Activated CD4-positive, alpha-beta memory T cell treated with anti-CD3 and anti-CD28 coated beads for 36 hours (primary cell): ENCODE measurements at regions not wholly inside any gene's neighbourhood (a gene's known extent, or its start where the extent isn't known, plus 50 kb on each side); places are given as distances from the start of the nearest gene placed in this dataset.

Experiments used
- CTCF ChIA-PET: fragments of 350-600 bp; sonication (Branson Sonifier 250); formaldehyde crosslinking; loops from one replicate; lab custom pipeline; 2021; ENCODE audit warnings: antibody characterized with exemption, inconsistent platforms; lab: Charles Lee
- POLR2A ChIA-PET: fragments of 350-600 bp; sonication (Branson Sonifier 250); formaldehyde crosslinking; loops from one replicate; lab custom pipeline; 2021; ENCODE audit warnings: antibody characterized with exemption; lab: Charles Lee
- DNase-seq: peaks from one replicate; pipeline ENCODE4 v3.0.0-alpha.2; 2020
- H3K27ac Mint-ChIP-seq: one replicate; pipeline ENCODE4 v1.8.0; 2021; ENCODE audit warnings: mixed read lengths
- H3K27me3 Mint-ChIP-seq: one replicate; pipeline ENCODE4 v1.8.0; 2021; ENCODE audit warnings: mixed read lengths
- H3K36me3 Mint-ChIP-seq: one replicate; pipeline ENCODE4 v1.8.0; 2021; ENCODE audit warnings: mixed read lengths
- H3K4me1 Mint-ChIP-seq: one replicate; pipeline ENCODE4 v1.8.0; 2021; ENCODE audit warnings: low read depth, mixed read lengths
- H3K4me3 Mint-ChIP-seq: one replicate; pipeline ENCODE4 v1.8.0; 2021; ENCODE audit warnings: mild to moderate bottlenecking, mixed read lengths
- H3K9me3 Mint-ChIP-seq: one replicate; pipeline ENCODE4 v1.8.0; 2021; ENCODE audit warnings: mixed read lengths
- intact Hi-C: fragments of 100-400 bp; cut with micrococcal nuclease; formaldehyde crosslinking; loops from one replicate; pipeline ENCODE4 v1.15.1; 2023

DNA sequence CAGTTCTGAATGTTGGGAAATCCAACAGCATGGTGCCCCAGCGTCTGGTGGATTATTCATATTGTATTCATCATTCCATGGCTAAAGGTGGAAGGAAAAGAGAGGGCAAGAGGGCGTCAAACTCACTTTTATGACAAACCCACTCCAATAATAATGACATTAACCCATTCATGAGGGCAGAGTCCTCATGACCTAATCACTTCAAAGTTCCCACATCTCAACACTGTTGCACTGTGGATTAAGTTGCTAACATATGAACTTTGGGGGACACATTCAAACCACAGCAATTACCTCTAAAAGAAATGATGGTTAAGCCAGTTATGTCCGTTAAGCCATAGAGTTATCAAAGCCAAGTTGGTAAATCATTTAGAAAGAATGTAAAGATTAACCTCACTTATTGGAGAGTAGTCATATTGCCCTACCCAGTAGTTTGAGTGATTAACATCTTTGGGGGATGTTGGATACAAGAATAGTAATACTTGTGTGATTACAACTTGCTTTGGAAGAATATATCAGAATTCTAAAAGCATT, 212.4 kb upstream of the FLRT2 start:
- DNase-seq, result no peak
- no peak overlapping the region for H3K4me3 Mint-ChIP-seq
- intact Hi-C loops, result no loop called here

DNA sequence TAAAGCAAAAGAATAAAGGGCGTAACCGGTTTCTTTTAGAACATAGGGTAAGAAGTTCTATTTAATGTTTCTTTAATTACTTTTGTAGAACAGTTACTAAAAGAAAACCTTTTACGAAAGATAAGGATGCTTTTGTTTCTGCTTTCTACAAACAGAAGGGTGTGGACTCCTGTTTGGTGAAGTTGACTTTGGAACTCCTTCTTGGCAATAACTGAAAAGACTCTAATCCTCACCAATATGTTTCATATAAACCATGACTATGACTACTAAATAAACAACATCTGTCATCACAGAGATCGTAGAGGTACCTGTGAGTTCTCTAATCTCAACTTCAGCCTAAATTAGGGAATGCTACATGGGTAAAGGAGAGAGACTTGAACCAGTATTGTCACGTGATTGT, 210.8 kb upstream of the FLRT2 start:
- intact Hi-C loops, result no loop called here
- H3K4me1 Mint-ChIP-seq, result no peaks in the 10 kb centered on the region
- H3K36me3 Mint-ChIP-seq, result no peaks in the 10 kb centered on the region
- ChIA-PET POLR2A (no interaction called here), CTCF (no interaction called here)
- no peak overlapping the region for H3K27ac Mint-ChIP-seq
- DNase-seq, result no peak
- no peak overlapping the region for H3K4me3 Mint-ChIP-seq
- H3K9me3 Mint-ChIP-seq, result peaks cover 5% of the 10 kb centered on the region
- H3K27me3 Mint-ChIP-seq, result no peaks in the 10 kb centered on the region

More for the DNA sequence above, 212.4 kb upstream of the FLRT2 start:
- Mint-ChIP-seq H3K27ac (no peak overlapping the region), H3K4me1 (no peaks in the 10 kb centered on the region), H3K27me3 (no peaks in the 10 kb centered on the region), H3K36me3 (no peaks in the 10 kb centered on the region), H3K9me3 (peaks cover 5% of the 10 kb centered on the region)
- POLR2A ChIA-PET, result no interaction called here
- CTCF ChIA-PET, result no interaction called here

DNA sequence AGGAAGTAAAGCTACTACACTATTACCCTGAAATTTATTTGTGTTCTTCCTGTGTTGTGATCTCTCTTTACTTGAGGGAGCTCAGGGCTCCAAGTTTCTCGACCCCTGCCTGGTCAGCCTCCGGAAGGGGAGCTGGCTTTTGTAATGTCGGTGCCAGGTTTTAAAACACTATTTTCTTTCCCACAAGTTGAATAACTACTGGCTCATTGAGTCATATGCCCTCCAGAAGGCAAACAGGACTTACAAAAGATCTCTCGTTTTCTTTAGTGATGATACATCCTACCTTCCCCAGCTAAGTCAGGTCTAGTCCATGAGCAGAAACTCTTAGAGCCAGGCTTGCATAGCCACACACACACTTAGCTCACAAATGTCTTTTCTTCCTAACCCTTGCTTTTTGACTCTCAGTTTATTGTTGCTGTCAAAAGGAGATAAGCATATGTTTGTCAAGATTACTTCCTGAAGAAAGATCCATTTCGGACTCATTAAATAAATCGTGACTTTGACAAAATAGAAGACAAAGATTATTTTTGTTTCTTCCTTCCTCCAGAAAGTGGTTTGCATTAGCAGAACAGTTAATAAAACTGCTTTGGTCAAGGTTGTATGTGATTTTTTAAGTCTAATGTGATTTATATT, 209.8 kb upstream of the FLRT2 start:
- no peak overlapping the region for H3K4me3 Mint-ChIP-seq
- DNase-seq, result no peak
- H3K27me3 Mint-ChIP-seq, result no peaks in the 10 kb centered on the region
- intact Hi-C loops, result no loop called here
- H3K4me1 Mint-ChIP-seq, result no peaks in the 10 kb centered on the region
- H3K9me3 Mint-ChIP-seq, result peaks cover 5% of the 10 kb centered on the region
- POLR2A ChIA-PET, result no interaction called here
- CTCF ChIA-PET, result no interaction called here
- no peak overlapping the region for H3K27ac Mint-ChIP-seq
- no peaks in the 10 kb centered on the region for H3K36me3 Mint-ChIP-seq

DNA sequence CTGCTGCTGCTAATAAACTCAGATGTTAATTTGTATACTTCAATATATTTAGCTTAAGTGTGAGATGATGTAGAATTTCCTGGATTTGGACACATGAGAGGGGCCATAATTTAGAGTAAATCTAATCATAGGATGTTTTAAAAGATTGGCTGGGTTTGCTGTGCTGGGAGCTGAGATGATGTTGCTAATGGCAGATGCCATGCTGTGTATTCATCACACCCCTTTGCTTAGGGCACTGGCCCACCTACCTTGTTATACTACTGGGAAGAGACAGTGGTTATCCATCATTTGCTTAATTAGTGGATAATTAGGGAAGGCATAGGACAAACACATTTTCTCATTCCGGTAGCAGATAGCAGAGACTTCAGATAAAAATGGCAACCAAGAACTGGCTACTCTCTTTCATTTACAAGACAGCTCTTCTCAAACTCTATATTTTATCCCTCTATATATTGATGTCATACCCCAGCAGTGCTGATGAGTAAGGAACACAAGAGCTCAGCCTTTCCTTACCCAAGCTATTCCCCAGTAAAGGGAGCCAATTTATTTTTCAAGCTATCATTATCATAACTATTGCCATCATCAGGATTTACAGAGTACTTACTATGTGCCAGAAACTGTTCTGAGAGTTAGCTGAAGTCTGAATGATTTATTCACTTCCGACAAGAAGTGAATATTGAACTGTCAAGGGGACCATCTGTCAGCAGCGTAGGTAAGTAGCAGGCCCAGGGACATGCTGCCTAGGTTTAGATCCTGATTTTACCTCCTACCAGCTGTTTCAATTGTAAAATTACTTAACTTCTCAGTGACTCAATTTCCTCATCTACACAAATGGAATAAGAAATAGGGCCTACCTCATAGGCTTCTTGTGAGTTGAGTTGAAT, 204.6 kb upstream of the FLRT2 start:
- DNase-seq, result no peak
- intact Hi-C loops, result no loop called here
- peaks cover 5% of the 10 kb centered on the region for H3K9me3 Mint-ChIP-seq
- ChIA-PET POLR2A (no interaction called here), CTCF (no interaction called here)
- no peaks in the 10 kb centered on the region for H3K27me3 Mint-ChIP-seq
- no peaks in the 10 kb centered on the region for H3K36me3 Mint-ChIP-seq
- H3K4me3 Mint-ChIP-seq, result no peak overlapping the region
- H3K27ac Mint-ChIP-seq, result no peak overlapping the region
- no peaks in the 10 kb centered on the region for H3K4me1 Mint-ChIP-seq

DNA sequence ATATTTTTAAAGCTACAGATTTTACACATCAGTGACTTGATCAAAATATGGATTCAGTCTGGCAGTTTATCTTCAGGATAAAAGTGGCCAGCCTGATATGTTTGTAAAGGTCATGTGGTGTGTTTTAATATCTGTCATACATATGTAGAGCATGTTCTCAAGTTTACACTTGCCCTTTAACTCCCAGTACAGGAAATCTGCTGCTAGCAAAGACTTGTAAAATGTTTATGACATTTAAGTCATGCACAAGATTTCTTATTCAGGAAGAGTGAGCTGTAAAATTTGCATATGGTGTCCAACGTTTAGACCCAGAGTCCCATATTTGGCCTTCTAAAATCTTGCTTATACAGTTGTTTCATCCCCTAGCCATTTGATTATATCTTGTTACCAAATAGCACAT, 197.5 kb upstream of the FLRT2 start:
- ChIA-PET POLR2A (no interaction called here), CTCF (no interaction called here)
- H3K36me3 Mint-ChIP-seq, result no peaks in the 10 kb centered on the region
- H3K27ac Mint-ChIP-seq, result no peak overlapping the region
- no peaks in the 10 kb centered on the region for H3K9me3 Mint-ChIP-seq
- no peak for DNase-seq
- H3K4me3 Mint-ChIP-seq, result no peak overlapping the region
- no peaks in the 10 kb centered on the region for H3K4me1 Mint-ChIP-seq
- intact Hi-C loops, result no loop called here
- no peaks in the 10 kb centered on the region for H3K27me3 Mint-ChIP-seq

DNA sequence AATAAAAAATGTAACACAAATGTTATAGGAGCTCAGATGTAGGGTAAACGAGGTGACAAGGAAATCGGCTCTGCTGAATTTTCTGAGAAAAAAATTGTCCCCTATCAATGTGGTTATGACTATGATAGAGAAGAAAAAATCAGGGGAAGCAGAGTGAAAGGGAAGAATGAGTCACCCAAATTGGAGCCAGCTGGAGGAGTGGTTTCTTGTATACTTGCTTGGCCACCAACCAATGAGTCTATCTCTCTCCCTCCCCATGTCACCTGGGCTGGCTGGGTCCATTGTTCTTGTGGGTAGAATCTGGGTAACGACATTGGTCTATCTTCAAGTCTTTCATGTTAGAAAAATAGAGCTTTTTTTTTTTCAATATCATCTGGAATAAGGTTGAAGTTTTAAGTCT, 196.6 kb upstream of the FLRT2 start:
- DNase-seq, result no peak
- no peaks in the 10 kb centered on the region for H3K27me3 Mint-ChIP-seq
- intact Hi-C loops, result no loop called here
- H3K4me1 Mint-ChIP-seq, result no peaks in the 10 kb centered on the region
- no peak overlapping the region for H3K27ac Mint-ChIP-seq
- CTCF ChIA-PET, result no interaction called here
- H3K4me3 Mint-ChIP-seq, result no peak overlapping the region
- H3K9me3 Mint-ChIP-seq, result no peaks in the 10 kb centered on the region
- POLR2A ChIA-PET, result no interaction called here
- H3K36me3 Mint-ChIP-seq, result no peaks in the 10 kb centered on the region

DNA sequence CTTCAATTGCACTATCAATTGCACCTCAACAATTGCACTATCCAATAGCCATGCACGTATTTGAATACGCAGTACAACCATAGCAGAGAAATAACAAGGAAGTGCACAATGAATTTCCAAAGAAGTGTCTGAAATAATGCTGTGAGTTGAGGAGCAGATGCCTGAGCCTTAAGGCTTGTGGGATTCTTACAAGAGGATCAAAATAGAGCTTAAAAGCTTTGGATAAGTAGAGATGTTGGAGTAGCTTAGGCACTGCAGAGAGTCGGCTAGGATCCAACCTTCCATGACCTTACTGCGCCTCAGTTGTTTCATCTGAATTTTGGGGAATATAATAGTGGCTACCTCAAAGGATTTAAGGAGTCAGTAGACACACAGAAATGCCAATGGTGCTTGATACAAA, 196.1 kb upstream of the FLRT2 start:
- DNase-seq, result no peak
- Mint-ChIP-seq H3K27ac (no peak overlapping the region), H3K27me3 (no peaks in the 10 kb centered on the region), H3K9me3 (no peaks in the 10 kb centered on the region), H3K4me3 (no peak overlapping the region), H3K36me3 (no peaks in the 10 kb centered on the region), H3K4me1 (no peaks in the 10 kb centered on the region)
- ChIA-PET CTCF (no interaction called here), POLR2A (no interaction called here)
- intact Hi-C loops, result no loop called here

DNA sequence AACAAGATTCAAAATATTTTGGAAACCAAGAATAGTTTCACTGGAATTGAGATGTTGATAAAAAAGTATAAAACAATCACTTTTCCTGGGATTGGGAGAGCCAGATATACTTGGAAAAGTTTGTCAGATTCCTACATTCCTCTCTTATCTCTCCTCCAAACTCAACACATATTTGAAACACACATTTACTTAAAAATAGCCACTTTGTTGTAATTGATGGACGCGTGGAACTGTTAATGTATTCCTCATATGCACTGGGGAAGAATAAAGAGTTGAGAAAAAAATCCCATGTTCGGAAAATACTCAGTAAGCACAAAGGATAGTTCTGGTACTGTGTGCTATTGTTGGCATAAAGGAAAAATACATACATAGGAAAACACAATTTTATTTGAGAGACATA, 195.6 kb upstream of the FLRT2 start:
- DNase-seq, result no peak
- H3K27me3 Mint-ChIP-seq, result no peaks in the 10 kb centered on the region
- no peak overlapping the region for H3K27ac Mint-ChIP-seq
- intact Hi-C loops, result no loop called here
- ChIA-PET CTCF (no interaction called here), POLR2A (no interaction called here)
- H3K4me1 Mint-ChIP-seq, result no peaks in the 10 kb centered on the region
- H3K36me3 Mint-ChIP-seq, result no peaks in the 10 kb centered on the region
- H3K4me3 Mint-ChIP-seq, result no peak overlapping the region
- H3K9me3 Mint-ChIP-seq, result no peaks in the 10 kb centered on the region

DNA sequence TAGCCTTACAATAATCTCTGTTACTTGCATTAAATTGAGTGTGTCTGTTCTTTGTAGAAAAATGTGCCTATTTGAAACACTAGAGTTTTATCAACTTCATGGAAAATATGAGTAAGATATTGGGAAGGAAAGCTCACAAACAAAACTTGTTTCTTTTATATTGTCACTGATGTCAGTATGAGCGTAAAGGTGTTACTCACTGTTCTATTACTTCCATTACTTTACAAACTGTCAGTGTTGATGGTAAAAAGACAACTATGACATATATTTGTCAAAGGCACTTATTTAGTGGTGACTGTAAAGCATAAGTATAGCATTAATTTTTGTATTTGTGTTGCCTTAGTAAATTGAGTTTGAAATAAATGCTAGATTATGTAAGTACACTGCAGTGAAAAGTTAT, 193.7 kb upstream of the FLRT2 start:
- intact Hi-C loops, result no loop called here
- Mint-ChIP-seq H3K4me3 (no peak overlapping the region), H3K36me3 (no peaks in the 10 kb centered on the region), H3K27ac (no peak overlapping the region), H3K9me3 (no peaks in the 10 kb centered on the region), H3K27me3 (no peaks in the 10 kb centered on the region), H3K4me1 (no peaks in the 10 kb centered on the region)
- no peak for DNase-seq
- ChIA-PET POLR2A (no interaction called here), CTCF (interaction anchor here (0.6 kb wide), 1 partner anchor 336 kb away, joined by 6 read pairs; no protein-coding TSS in a partner anchor)

DNA sequence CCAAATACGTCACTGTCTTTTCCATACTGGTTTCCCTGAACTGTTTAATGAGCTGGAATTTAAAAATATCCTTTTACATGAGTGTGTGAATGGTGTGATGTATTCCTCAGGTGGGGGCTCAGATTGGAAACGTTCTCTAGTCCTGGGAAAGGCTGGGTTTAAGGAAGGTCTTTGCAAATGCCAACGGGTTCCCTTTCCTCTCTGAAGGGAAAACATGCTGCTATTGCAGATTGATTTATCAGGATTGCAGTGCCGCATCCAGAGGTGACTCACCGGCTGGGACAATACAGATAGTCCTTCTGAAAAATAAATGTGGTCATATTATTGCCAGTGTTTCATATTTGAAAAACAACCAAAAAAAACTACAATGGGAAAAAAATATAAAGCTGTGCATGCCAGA, 193.1 kb upstream of the FLRT2 start:
- H3K9me3 Mint-ChIP-seq, result no peaks in the 10 kb centered on the region

DNA sequence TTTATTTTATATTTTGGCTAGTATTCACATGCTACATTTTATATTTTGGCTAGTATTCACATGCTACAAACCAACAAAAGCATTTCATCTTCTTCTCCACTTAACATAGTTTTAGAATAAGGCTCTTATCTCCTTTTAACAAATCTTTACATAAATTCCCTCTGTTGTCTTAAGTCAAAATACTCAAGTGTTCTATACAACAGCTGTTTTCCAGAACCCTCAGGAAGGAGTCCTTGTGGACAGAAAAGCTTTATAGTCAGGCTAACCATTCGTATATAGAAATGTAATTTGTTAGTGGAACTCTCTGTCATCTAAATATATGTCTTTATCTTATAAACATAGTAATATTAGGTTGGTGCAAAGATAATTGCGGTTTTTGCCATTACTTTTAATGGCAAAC, 191.0 kb upstream of the FLRT2 start:
- no peaks in the 10 kb centered on the region for H3K4me1 Mint-ChIP-seq
- intact Hi-C loops, result no loop called here
- no peaks in the 10 kb centered on the region for H3K27me3 Mint-ChIP-seq
- ChIA-PET POLR2A (no interaction called here), CTCF (no interaction called here)
- no peaks in the 10 kb centered on the region for H3K36me3 Mint-ChIP-seq
- peaks cover 2% of the 10 kb centered on the region for H3K9me3 Mint-ChIP-seq
- no peak overlapping the region for H3K27ac Mint-ChIP-seq
- H3K4me3 Mint-ChIP-seq, result no peak overlapping the region
- DNase-seq, result no peak

More for the DNA sequence above, 193.1 kb upstream of the FLRT2 start:
- POLR2A ChIA-PET, result no interaction called here
- CTCF ChIA-PET, result no interaction called here
- DNase-seq, result no peak
- Mint-ChIP-seq H3K36me3 (no peaks in the 10 kb centered on the region), H3K4me1 (no peaks in the 10 kb centered on the region), H3K27ac (no peak overlapping the region), H3K27me3 (no peaks in the 10 kb centered on the region), H3K4me3 (no peak overlapping the region)
- intact Hi-C loops, result no loop called here

DNA sequence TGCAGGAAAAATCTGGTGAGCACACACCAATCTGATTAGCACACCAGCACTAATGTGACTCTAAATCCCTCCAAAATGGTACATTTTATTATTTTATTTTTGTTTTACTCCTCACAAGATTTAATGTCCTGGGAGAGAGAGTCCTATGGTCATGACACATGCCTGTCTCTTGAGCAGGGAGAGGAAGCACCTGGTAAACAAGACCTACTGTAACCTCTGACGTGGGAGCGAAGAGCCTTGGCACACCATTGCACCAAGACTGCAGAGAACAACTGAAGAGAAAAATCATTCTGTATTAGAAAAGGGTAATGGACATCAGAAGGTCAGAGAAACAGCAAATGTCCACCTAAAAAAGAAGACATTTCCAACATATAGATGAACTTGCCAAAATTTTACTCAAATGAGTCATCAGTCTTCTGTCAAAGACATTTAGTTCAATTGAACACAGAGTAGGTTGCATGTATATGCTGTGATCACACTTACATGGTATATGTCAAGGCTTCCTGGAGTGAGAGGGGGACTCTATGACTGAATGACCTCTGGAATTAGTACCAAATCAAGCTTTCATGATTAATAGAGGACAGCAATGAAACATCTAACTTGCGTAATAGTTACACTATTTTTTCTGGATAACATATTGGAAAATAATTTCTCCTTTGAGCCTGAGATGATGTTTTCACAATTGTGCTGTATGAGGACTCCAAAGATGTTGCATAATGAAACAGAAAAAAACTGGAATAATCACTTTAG, 186.9 kb upstream of the FLRT2 start:
- Mint-ChIP-seq H3K4me3 (no peak overlapping the region), H3K4me1 (no peaks in the 10 kb centered on the region), H3K27ac (no peak overlapping the region), H3K36me3 (no peaks in the 10 kb centered on the region), H3K9me3 (peaks cover 12% of the 10 kb centered on the region), H3K27me3 (no peaks in the 10 kb centered on the region)
- POLR2A ChIA-PET, result no interaction called here
- DNase-seq, result no peak
- intact Hi-C loops, result no loop called here
- CTCF ChIA-PET, result no interaction called here
